H9 (cell line): ENCODE measurements at regions not wholly inside any gene's neighbourhood (a gene's known extent, or its start where the extent isn't known, plus 50 kb on each side); places are given as distances from the start of the nearest gene placed in this dataset.
A peak's percentile ranks its signal among the peaks of the same experiment; 100 is the strongest.

Experiments used
- DNase-seq: peaks from one replicate; pipeline ENCODE4 v3.0.0-alpha.2; 2017
- H2AFZ ChIP-seq: one replicate; pipeline ENCODE4 v1.6.1; 2013; ENCODE audit warnings: mild to moderate bottlenecking, low read length, control low read depth, moderate library complexity
- H2AK5ac ChIP-seq: 2 replicates; pipeline ENCODE4 v1.6.1; 2013; ENCODE audit warnings: low read length, control low read depth, mixed read lengths; ENCODE audit not compliant: insufficient read length
- H2BK120ac ChIP-seq: one replicate; pipeline ENCODE4 v1.6.1; 2013; ENCODE audit warnings: low read depth, mild to moderate bottlenecking, low read length, control low read depth, inconsistent platforms; ENCODE audit not compliant: poor library complexity, severe bottlenecking
- H2BK12ac ChIP-seq: 2 replicates; pipeline ENCODE4 v1.6.1; 2013; ENCODE audit warnings: low read length, control low read depth, mixed read lengths, low read depth; ENCODE audit not compliant: insufficient read length
- H2BK15ac ChIP-seq: 2 replicates; pipeline ENCODE4 v1.6.1; 2013; ENCODE audit warnings: low read depth, low read length, control low read depth
- H2BK20ac ChIP-seq: one replicate; pipeline ENCODE4 v1.6.1; 2013; ENCODE audit warnings: low read depth, mild to moderate bottlenecking, low read length, control low read depth, inconsistent platforms; ENCODE audit not compliant: poor library complexity, severe bottlenecking
- H2BK5ac ChIP-seq: 2 replicates; pipeline ENCODE4 v1.6.1; 2013; ENCODE audit warnings: low read length, control low read depth, mixed read lengths; ENCODE audit not compliant: insufficient read length
- H3K14ac ChIP-seq: 2 replicates; pipeline ENCODE4 v1.6.1; 2013; ENCODE audit warnings: low read length, control low read depth; ENCODE audit not compliant: insufficient read depth
- H3K18ac ChIP-seq: 2 replicates; pipeline ENCODE4 v1.6.1; 2013; ENCODE audit warnings: low read depth, mild to moderate bottlenecking, mixed read lengths, low read length, control low read depth; ENCODE audit not compliant: insufficient read length
- H3K23ac ChIP-seq: 2 replicates; pipeline ENCODE4 v1.6.1; 2013; ENCODE audit warnings: low read length, control low read depth, mixed read lengths, low read depth; ENCODE audit not compliant: insufficient read length
- H3K23me2 ChIP-seq: 2 replicates; pipeline ENCODE4 v1.6.1; 2013; ENCODE audit warnings: low read depth, mild to moderate bottlenecking, mixed read lengths, low read length, control low read depth; ENCODE audit not compliant: insufficient read length, poor library complexity, severe bottlenecking
- H3K27ac ChIP-seq: 2 replicates; pipeline ENCODE4 v1.5.1; 2013; ENCODE audit warnings: low read length, control low read depth, mixed read lengths, low read depth; ENCODE audit not compliant: insufficient read length
- H3K27me3 ChIP-seq: 2 replicates; pipeline ENCODE4 v1.6.1; 2013; ENCODE audit warnings: low read length, control low read depth, inconsistent platforms; ENCODE audit not compliant: insufficient read depth
- H3K4ac ChIP-seq: 2 replicates; pipeline ENCODE4 v1.6.1; 2013; ENCODE audit warnings: low read depth, mild to moderate bottlenecking, control low read depth, inconsistent platforms, low read length, moderate library complexity
- H3K4me1 ChIP-seq: 2 replicates; pipeline ENCODE4 v1.6.1; 2013; ENCODE audit warnings: low read length, control low read depth, inconsistent platforms; ENCODE audit not compliant: insufficient read depth
- H3K4me2 ChIP-seq: 2 replicates; pipeline ENCODE4 v1.6.1; 2013; ENCODE audit warnings: low read length, control low read depth, mixed read lengths; ENCODE audit not compliant: insufficient read length, insufficient read depth
- H3K56ac ChIP-seq: 2 replicates; pipeline ENCODE4 v1.6.1; 2013; ENCODE audit warnings: low read depth, mild to moderate bottlenecking, mixed read lengths, low read length, control low read depth; ENCODE audit not compliant: insufficient read length
- H3K79me1 ChIP-seq: 2 replicates; pipeline ENCODE4 v1.6.1; 2013; ENCODE audit warnings: low read depth, mild to moderate bottlenecking, moderate library complexity, low read length, control low read depth, inconsistent platforms; ENCODE audit not compliant: insufficient read depth, poor library complexity, severe bottlenecking
- H3K79me2 ChIP-seq: 2 replicates; pipeline ENCODE4 v1.6.1; 2013; ENCODE audit warnings: low read length, control low read depth, inconsistent platforms; ENCODE audit not compliant: insufficient read depth
- H3K9ac ChIP-seq: 2 replicates; pipeline ENCODE4 v1.6.1; 2013; ENCODE audit warnings: low read length, control low read depth, mixed read lengths; ENCODE audit not compliant: insufficient read length; ENCODE audit errors: extremely low read depth
- H3K9me3 ChIP-seq: one replicate; pipeline ENCODE4 v1.6.1; 2013; ENCODE audit warnings: low read depth, low read length, inconsistent platforms; ENCODE audit not compliant: control insufficient read depth
- H3T11ph ChIP-seq: one replicate; pipeline ENCODE4 v1.6.1; 2013; ENCODE audit warnings: mild to moderate bottlenecking, low read length, control low read depth, inconsistent platforms
- H4K20me1 ChIP-seq: one replicate; pipeline ENCODE4 v1.6.1; 2013; ENCODE audit not compliant: control insufficient read depth, insufficient read length, insufficient read depth
- H4K5ac ChIP-seq: 2 replicates; pipeline ENCODE4 v1.6.1; 2013; ENCODE audit warnings: low read depth, mild to moderate bottlenecking, mixed read lengths, low read length, control low read depth; ENCODE audit not compliant: insufficient read length
- H4K8ac ChIP-seq: replicated peaks from 2 replicates; pipeline ENCODE4 v1.6.1; 2013; ENCODE audit warnings: low read length, control low read depth, mixed read lengths, low read depth; ENCODE audit not compliant: insufficient read length
- H4K91ac ChIP-seq: 2 replicates; pipeline ENCODE4 v1.6.1; 2013; ENCODE audit warnings: low read depth, mild to moderate bottlenecking, moderate library complexity, mixed read lengths, low read length, control low read depth; ENCODE audit not compliant: insufficient read length
- H3K27ac Mint-ChIP-seq, 3 experiments: 2 replicates in 2 of 3; 3 replicates in 1 of 3; pipeline ENCODE4 v1.8.0; 2020 to 2021; ENCODE audit warnings: mixed read lengths in 3 of 3, mild to moderate bottlenecking in 1 of 3, moderate library complexity in 1 of 3
- H3K27me3 Mint-ChIP-seq: 2 replicates; pipeline ENCODE4 v1.8.0; 2021; ENCODE audit warnings: low read depth, mild to moderate bottlenecking, moderate library complexity, mixed read lengths
- H3K36me3 Mint-ChIP-seq, 3 experiments: 2 replicates in 2 of 3; 3 replicates in 1 of 3; pipeline ENCODE4 v1.8.0; 2020 to 2021; ENCODE audit warnings: low read depth in 3 of 3, mixed read lengths in 3 of 3; ENCODE audit not compliant: insufficient read depth in 1 of 3
- H3K4me1 Mint-ChIP-seq, 2 experiments: 2 replicates each; pipeline ENCODE4 v1.8.0; 2020; ENCODE audit warnings: mixed read lengths in 2 of 2
- H3K4me3 Mint-ChIP-seq, 2 experiments: 2 replicates in 1 of 2; 3 replicates in 1 of 2; pipeline ENCODE4 v1.8.0; 2020 to 2021; ENCODE audit warnings: mild to moderate bottlenecking in 2 of 2, mixed read lengths in 2 of 2, moderate library complexity in 1 of 2
- H3K9me3 Mint-ChIP-seq, 2 experiments: 2 replicates in 1 of 2; 3 replicates in 1 of 2; pipeline ENCODE4 v1.8.0; 2020; ENCODE audit warnings: mild to moderate bottlenecking in 2 of 2, mixed read lengths in 2 of 2, moderate library complexity in 1 of 2
- CTCF ChIP-seq: fragments of 200-600 bp; sonication (generic); conservative IDR thresholded peaks from 3 replicates; pipeline ENCODE4 v1.8.0; 2021; ENCODE audit warnings: antibody characterized with exemption, mild to moderate bottlenecking
- WGBS: extraction: QIAGEN DNeasy Blood & Tissue Kit; methylation state at CpG from one replicate; pipeline ENCODE4 v1.1.7; 2013; ENCODE audit warnings: missing lambda C conversion rate, low lambda C conversion rate, mixed read lengths; ENCODE audit not compliant: insufficient read length; ENCODE audit errors: extremely low coverage; 5-methylcytosine and 5-hydroxymethylcytosine counted together

- Histone ChIP-seq H3K79me2 (no peaks in the 10 kb centered on the region), H4K91ac (no peak overlapping the region), H3K4ac (no peak overlapping the region; the same call in 1 of the 2 replicates), H3K14ac (peak overlapping the region; percentile 39; the same call in 1 of the 2 replicates), H2BK5ac (no peak overlapping the region), H4K5ac (no peak overlapping the region), H3K9ac (no peak overlapping the region), H2BK120ac (no peak overlapping the region), H2BK12ac (no peak overlapping the region), H2AFZ (no peak overlapping the region), H4K8ac (no peak overlapping the region), H3K4me2 (no peak overlapping the region), H2BK15ac (no peak overlapping the region), H3K56ac (no peak overlapping the region), H3K23ac (no peak overlapping the region), H3K18ac (no peak overlapping the region), H3K23me2 (no peaks in the 10 kb centered on the region), H3K79me1 (no peaks in the 10 kb centered on the region), H3K27me3 (no peaks in the 10 kb centered on the region), H3K27ac (no peak overlapping the region), H2AK5ac (no peak overlapping the region), H2BK20ac (no peak overlapping the region), H3K4me1 (no peaks in the 10 kb centered on the region), H4K20me1 (no peaks in the 10 kb centered on the region), H3K9me3 (no peaks in the 10 kb centered on the region), H3T11ph (no peak overlapping the region)
- no peak for DNase-seq
- Mint-ChIP-seq H3K4me1 (no peaks in the 10 kb centered on the region), H3K27me3 (peaks cover 14% of the 10 kb centered on the region), H3K4me3 (no peak overlapping the region), H3K27ac (no peak overlapping the region), H3K36me3 (no peaks in the 10 kb centered on the region), H3K9me3 (no peaks in the 10 kb centered on the region; a peak in 1 of 5 replicates)
- WGBS: no CpG with 5 or more reads among the region's 17 CpGs
- TF ChIP-seq CTCF: no peak
Observed at GRCh38 chr2:239561446-239562001, 160.7 kb upstream of the HDAC4 start.
